ENCODE measurements at regions not wholly inside any gene's neighbourhood (a gene's known extent, or its start where the extent isn't known, plus 50 kb on each side); places are given as distances from the start of the nearest gene placed in this dataset.
"Not testable (repeated sequence)": the region's sequence is repeated elsewhere in the genome, so short reads cannot be mapped to it uniquely, and the experiment has no call there.

- FAIRE-seq (no peak), DNase-seq (ENCODE audit: insufficient read length, low spot score) (no peak)
These were observed 137.7 kb downstream of the AHR start for GRCh38 chr7:17436126-17436525.

GRCh38 chr7:17437586-17437985 lies 139.1 kb downstream of the AHR start:
- DNase-seq (ENCODE audit: insufficient read length, low spot score) (no peak), FAIRE-seq (no peak)

GRCh38 chr7:17440025-17440784 lies 141.8 kb downstream of the AHR start:
- not testable (repeated sequence) for FAIRE-seq; DNase-seq (ENCODE audit: insufficient read length, low spot score)

- FAIRE-seq (no peak), DNase-seq (ENCODE audit: insufficient read length, low spot score) (no peak)
These were observed 142.4 kb downstream of the AHR start for GRCh38 chr7:17440831-17441230.

GRCh38 chr7:17441557-17441956 lies 143.1 kb downstream of the AHR start:
- FAIRE-seq, result no peak
- DNase-seq (ENCODE audit: insufficient read length, low spot score), result no peak

GRCh38 chr7:17444151-17444550 lies 145.7 kb downstream of the AHR start:
- DNase-seq (ENCODE audit: insufficient read length, low spot score), result no peak
- FAIRE-seq, result no peak

GRCh38 chr7:17444673-17445072 lies 146.2 kb downstream of the AHR start:
- FAIRE-seq, result no peak
- no peak for DNase-seq (ENCODE audit: insufficient read length, low spot score)

- FAIRE-seq (no peak), DNase-seq (ENCODE audit: insufficient read length, low spot score) (no peak)
These were observed 147.9 kb downstream of the AHR start for GRCh38 chr7:17446340-17446739.

- FAIRE-seq (no peak), DNase-seq (ENCODE audit: insufficient read length, low spot score) (no peak)
These were observed 149.5 kb downstream of the AHR start for GRCh38 chr7:17447728-17448478.

- FAIRE-seq, result no peak
- DNase-seq (ENCODE audit: insufficient read length, low spot score), result no peak
These were observed 150.3 kb downstream of the AHR start for GRCh38 chr7:17448479-17449423.

GRCh38 chr7:17456541-17456940 lies 158.1 kb downstream of the AHR start:
- FAIRE-seq, result no peak

GRCh38 chr7:17460001-17460400 lies 161.5 kb downstream of the AHR start:
- DNase-seq (ENCODE audit: insufficient read length, low spot score) (no peak), FAIRE-seq (peak; percentile 31)

More at GRCh38 chr7:17456541-17456940, 158.1 kb downstream of the AHR start:
- no peak for DNase-seq (ENCODE audit: insufficient read length, low spot score)

GRCh38 chr7:17460665-17461064 lies 162.2 kb downstream of the AHR start:
- FAIRE-seq (no peak), DNase-seq (ENCODE audit: insufficient read length, low spot score) (no peak)

GRCh38 chr7:17462131-17462631 lies 163.7 kb downstream of the AHR start:
- FAIRE-seq (no peak), DNase-seq (ENCODE audit: insufficient read length, low spot score) (no peak)

GRCh38 chr7:17463511-17464085 lies 165.1 kb downstream of the AHR start:
- FAIRE-seq (no peak), DNase-seq (ENCODE audit: insufficient read length, low spot score) (no peak)

- DNase-seq (ENCODE audit: insufficient read length, low spot score) (no peak), FAIRE-seq (no peak)
These were observed 167.8 kb downstream of the AHR start for GRCh38 chr7:17466216-17466615.

GRCh38 chr7:17467386-17467945 lies 169.0 kb downstream of the AHR start:
- no peak for DNase-seq (ENCODE audit: insufficient read length, low spot score)
- no peak for FAIRE-seq

GRCh38 chr7:17471325-17471724 lies 172.9 kb downstream of the AHR start:
- FAIRE-seq (no peak), DNase-seq (ENCODE audit: insufficient read length, low spot score) (no peak)

- no peak for DNase-seq (ENCODE audit: insufficient read length, low spot score)
- FAIRE-seq, result no peak
These were observed 174.1 kb downstream of the AHR start for GRCh38 chr7:17472518-17472917.

GRCh38 chr7:17472939-17473338 lies 174.5 kb downstream of the AHR start:
- no peak for DNase-seq (ENCODE audit: insufficient read length, low spot score)
- no peak for FAIRE-seq

Measured in GM19239 (cell line).